ENCODE measurements at regions not wholly inside any gene's neighbourhood (a gene's known extent, or its start where the extent isn't known, plus 50 kb on each side); places are given as distances from the start of the nearest gene placed in this dataset.

DNA sequence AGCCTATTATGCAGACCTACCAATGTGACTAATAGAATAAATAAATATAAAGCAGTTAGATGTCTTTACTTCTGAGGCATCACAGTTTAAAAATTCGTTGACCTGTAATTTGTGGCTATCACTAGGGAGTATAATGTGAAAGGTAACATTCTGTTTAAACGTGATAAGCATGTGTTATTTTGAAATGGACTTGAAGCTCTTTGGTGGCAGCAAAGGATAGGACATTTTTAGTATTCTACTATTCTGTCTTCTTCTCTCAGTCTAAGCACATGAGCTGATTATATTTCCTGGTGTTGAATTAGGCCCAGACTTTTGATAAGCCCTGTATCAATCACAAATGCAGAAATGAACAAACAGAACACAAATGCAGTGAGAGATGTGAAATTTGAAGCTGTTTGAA lies 974.0 kb upstream of the CDH10 start:
- Histone ChIP-seq H2AK5ac (ENCODE audit: low read depth, low read length) (no peak overlapping the region), H3K27me3 (replicated peaks in 1 of 4; ENCODE audit: control insufficient read depth in 3 of 4, extremely low read depth in 1 of 4, insufficient read depth in 3 of 4, low read length in 3 of 4) (no peaks in the 10 kb centered on the region), H3K79me2 (ENCODE audit: control insufficient read depth in 1 of 2, insufficient read depth in 2 of 2, low read length in 2 of 2) (no peaks in the 10 kb centered on the region), H3K4ac (replicated peaks; ENCODE audit: insufficient read length, low read depth, low read length) (no peak overlapping the region), H3K56ac (replicated peaks; ENCODE audit: insufficient read length, low read depth, low read length) (no peak overlapping the region), H3K23ac (ENCODE audit: insufficient read length) (no peak overlapping the region), H3K14ac (ENCODE audit: insufficient read length) (no peak overlapping the region), H2BK15ac (ENCODE audit: low read length) (no peak overlapping the region), H4K20me1 (replicated peaks in 1 of 2; ENCODE audit: control insufficient read depth in 1 of 2, insufficient read depth in 2 of 2, low read length in 2 of 2) (no peaks in the 10 kb centered on the region), H2BK12ac (ENCODE audit: low read depth, low read length) (no peak overlapping the region), H3K27ac (ENCODE audit: low read depth, low read length) (no peak overlapping the region), H2BK20ac (ENCODE audit: low read length) (no peak overlapping the region), H3K9ac (replicated peaks in 1 of 4; ENCODE audit: extremely low read depth in 1 of 4, low read depth in 3 of 4, low read length in 3 of 4) (no peak overlapping the region), H3K4me1 (replicated peaks in 1 of 4; ENCODE audit: control insufficient read depth in 3 of 4, insufficient read depth in 4 of 4, low read length in 3 of 4) (no peaks in the 10 kb centered on the region), H4K8ac (ENCODE audit: extremely low read depth, insufficient read depth, low read length) (no peak overlapping the region), H3K18ac (ENCODE audit: extremely low read depth, low read length) (no peak overlapping the region), H4K91ac (replicated peaks; ENCODE audit: insufficient read length, low read length) (no peak overlapping the region), H2BK120ac (replicated peaks; ENCODE audit: low read depth, low read length) (no peak overlapping the region), H2AFZ (ENCODE audit: low read length) (no peak overlapping the region), H3K4me2 (ENCODE audit: insufficient read depth in 1 of 2, low read depth in 2 of 2, low read length in 2 of 2) (no peak overlapping the region), H3K79me1 (ENCODE audit: low read depth, low read length) (no peaks in the 10 kb centered on the region), H3K36me3 (ENCODE audit: control insufficient read depth in 2 of 4, insufficient read depth in 4 of 4, low read length in 3 of 4) (no peaks in the 10 kb centered on the region), H3K9me3 (ENCODE audit: insufficient read depth in 2 of 2, low read depth in 1 of 2, low read length in 1 of 2) (peaks cover 2 to 10% of the 10 kb centered on the region in 2 experiments; a peak in 1 of 4 replicates), H3K4me3 (ENCODE audit: extremely low read depth in 1 of 4, insufficient read depth in 2 of 4, low read depth in 3 of 4, low read length in 4 of 4) (no peak overlapping the region), H2BK5ac (ENCODE audit: low read depth, low read length) (no peak overlapping the region), H3K23me2 (ENCODE audit: low read depth, low read length) (no peaks in the 10 kb centered on the region), H4K5ac (ENCODE audit: insufficient read length, low read depth, low read length) (no peak overlapping the region)
- POLR2A ChIA-PET (ENCODE audit: partially characterized antibody), result no interaction called here
- CTCF ChIA-PET (ENCODE audit: partially characterized antibody), result no interaction called here
- FAIRE-seq (no peak), DNase-seq (ENCODE audit: low read depth in 1 of 2, low spot score in 2 of 2) (no peak)
- WGBS, 2 experiments (ENCODE audit: extremely low coverage in 1 of 2, insufficient coverage in 1 of 2, insufficient read length in 1 of 2, insufficient replicate concordance in 2 of 2, low coverage in 1 of 2, low lambda C conversion rate in 2 of 2, missing lambda C conversion rate in 1 of 2), result 80% methylated on average over 2 of the region's 2 CpGs; no CpG with 5 or more reads in 1 of the 2 experiments
- TF ChIP-seq HDAC2 (IDR thresholded peaks at IDR 0.05; ENCODE audit: borderline replicate concordance in 1 of 2, low read depth in 2 of 2, low read length in 2 of 2) (no peak), TEAD4 (IDR thresholded peaks at IDR 0.05; ENCODE audit: low read depth, low read length) (no peak), SIX5 (IDR thresholded peaks at IDR 0.05; ENCODE audit: low read depth, low read length) (no peak), NRF1 (IDR thresholded peaks at IDR 0.05; ENCODE audit: low read depth, low read length) (no peak), TAF7 (optimal IDR thresholded peaks at IDR 0.05; ENCODE audit: borderline replicate concordance, low read depth, low read length) (no peak), ATF3 (IDR thresholded peaks at IDR 0.05; ENCODE audit: insufficient read depth, low read depth, low read length) (no peak), ZNF274 (IDR thresholded peaks at IDR 0.05; ENCODE audit: borderline replicate concordance, extremely low read depth, low read length) (no peak), RXRA (IDR thresholded peaks at IDR 0.05; ENCODE audit: insufficient read depth, low read depth, low read length) (no peak), BRCA1 (IDR thresholded peaks at IDR 0.05; ENCODE audit: low read depth, low read length) (no peak), SIN3A (conservative IDR thresholded peaks at IDR 0.05 in 1 of 2, IDR thresholded peaks at IDR 0.05 in 1 of 2; ENCODE audit: low read depth in 1 of 2, low read length in 2 of 2) (no peak), MAX (IDR thresholded peaks at IDR 0.05) (no peak), SUZ12 (IDR thresholded peaks at IDR 0.05; ENCODE audit: low read length) (no peak)
- TF ChIP-seq, protein P1, sequence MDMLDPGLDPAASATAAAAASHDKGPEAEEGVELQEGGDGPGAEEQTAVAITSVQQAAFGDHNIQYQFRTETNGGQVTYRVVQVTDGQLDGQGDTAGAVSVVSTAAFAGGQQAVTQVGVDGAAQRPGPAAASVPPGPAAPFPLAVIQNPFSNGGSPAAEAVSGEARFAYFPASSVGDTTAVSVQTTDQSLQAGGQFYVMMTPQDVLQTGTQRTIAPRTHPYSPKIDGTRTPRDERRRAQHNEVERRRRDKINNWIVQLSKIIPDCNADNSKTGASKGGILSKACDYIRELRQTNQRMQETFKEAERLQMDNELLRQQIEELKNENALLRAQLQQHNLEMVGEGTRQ (IDR thresholded peaks at IDR 0.05; ENCODE audit: low read length), result no peak

Data from H1 (cell line).